ENCODE measurements at regions not wholly inside any gene's neighbourhood (a gene's known extent, or its start where the extent isn't known, plus 50 kb on each side); places are given as distances from the start of the nearest gene placed in this dataset.

DNA sequence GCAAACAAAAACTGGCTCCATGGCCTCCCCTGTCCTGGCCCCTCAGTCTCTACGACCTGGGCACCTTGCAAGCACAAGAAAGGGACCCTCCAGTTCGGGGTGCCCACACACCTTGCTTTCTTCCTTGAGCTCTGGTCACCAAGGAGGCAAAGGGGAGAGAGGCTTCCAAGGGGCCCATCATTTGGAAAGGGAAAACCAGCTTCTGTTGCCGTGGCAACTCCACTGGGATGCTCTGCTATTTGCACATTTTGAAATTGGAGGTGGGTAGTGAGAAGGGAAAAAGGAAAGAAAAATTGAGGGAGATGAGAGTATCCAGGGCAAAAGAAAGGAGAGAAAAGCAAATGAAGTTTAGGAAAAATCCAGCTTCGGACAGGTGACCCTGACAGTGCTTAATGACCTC, 388.4 kb downstream of the SHANK2 start:
- no peak for DNase-seq

DNA sequence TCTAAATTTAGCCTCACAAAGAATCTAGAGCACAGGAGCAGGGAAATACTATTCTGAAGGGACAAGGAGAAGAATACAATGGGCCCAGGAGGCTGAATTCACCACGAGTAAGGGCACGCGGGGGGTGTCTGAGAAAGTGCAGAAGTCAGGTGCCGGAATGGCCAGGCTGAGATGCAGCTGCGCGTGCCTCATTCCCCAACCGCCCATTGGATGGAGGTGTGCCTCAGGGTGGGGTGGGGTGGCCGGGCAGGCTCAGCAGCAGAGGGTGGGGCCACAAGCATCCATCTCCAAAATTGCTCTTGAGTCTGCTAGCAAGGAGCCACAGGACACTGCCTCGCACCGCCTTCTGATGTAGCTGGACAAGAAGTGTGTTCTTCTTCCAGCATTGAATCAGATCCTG, 387.0 kb downstream of the SHANK2 start:
- no peak for DNase-seq

DNA sequence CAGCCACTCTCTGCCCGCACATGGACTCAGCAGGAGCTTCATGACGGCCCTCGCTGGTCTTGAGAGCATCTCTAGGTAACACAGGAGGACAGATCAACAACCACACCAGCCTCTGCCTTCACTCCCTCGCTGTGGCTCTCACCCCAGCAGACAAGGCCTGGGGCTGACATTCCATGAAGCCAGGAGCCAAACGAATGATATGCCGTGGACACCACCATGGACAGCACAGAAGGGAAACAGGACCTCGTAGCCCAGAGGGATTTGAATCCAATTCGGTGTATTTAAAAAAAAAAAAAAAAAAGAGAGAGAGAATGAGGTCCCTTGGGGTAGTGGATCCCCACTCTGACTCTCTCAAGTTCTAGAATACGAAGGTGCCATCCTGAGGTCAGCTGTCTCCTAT, 385.5 kb downstream of the SHANK2 start:
- no peak for DNase-seq

DNA sequence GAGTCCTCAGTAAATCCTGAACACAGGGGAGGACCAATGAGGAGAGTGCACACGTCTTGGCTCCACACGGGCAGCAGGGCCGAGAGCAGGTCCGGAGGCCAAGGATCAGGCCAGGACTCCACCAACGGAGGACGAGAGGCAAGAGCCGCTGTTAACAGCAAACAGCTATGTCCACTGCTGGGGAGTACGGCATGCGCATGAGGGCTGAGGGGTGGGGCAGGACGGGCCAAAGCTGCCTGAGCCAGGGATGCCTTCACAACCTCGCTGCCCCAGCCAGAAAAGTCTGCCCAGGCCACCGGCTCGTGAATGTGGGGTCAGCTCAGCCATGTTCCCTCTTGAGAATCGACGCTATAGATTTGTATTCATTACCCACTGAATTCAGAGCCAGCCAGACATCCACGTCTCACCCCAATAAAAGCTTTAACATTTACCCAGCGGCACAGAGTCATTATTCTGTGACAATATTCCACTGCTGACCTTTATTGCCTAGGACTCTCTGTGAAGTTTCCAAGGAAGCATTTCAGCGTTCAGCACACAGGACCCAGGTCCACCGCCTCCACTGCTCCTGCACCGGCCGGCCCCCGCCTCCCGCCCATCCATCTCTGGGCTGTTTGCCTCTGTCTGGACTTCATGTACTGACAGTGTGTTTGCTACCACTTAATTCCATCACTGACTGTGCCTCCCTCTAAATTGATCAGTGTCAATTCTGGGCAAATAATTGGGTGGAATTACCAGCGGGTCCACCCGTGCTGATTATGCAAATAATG, 384.9 kb downstream of the SHANK2 start:
- DNase-seq, result no peak

DNA sequence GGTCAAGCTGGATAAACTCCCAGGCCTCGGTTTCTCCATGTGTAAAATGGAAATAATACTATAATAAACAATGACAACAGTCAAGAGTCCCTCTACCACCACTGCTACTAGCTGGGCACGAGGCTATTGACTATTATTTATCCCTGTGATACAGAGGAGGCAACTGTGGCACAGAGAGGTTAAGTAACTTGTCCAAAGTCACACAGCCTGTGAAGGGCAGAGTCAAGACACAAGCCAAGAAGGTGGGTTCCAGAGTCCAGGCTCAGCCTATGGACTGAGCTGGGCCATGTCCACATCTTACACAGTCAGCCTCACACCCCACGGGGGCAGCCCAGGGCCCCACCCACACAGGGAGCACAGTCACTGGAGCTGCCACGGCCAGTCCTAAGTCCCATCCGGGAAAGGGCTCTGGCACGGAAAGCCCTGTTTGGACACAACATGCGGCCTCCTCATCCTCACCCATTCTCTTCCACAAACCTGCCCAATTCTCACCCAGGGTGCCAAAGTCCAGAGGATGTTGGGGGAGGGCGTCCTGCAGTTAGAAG, 384.0 kb downstream of the SHANK2 start:
- DNase-seq, result no peak

DNA sequence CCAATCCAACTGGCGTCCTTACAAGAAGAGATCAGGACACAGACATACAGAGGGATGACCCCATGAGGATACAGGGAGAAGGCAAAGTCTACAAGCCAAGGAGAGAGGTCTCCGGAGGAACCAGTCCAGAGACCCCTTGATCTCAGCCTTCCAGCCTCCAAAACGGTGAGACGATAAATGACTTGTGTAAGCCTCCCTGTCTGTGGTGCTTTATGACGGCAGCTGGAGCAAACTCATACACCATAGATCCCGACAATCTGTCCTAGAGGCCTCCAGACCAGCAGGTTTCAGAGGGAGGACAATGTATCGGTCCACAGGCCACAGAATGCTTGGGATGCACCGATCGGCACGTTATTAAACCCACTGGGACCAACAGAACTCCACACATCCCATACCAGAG, 383.3 kb downstream of the SHANK2 start:
- no peak for DNase-seq

GRCh38 chr11:70871881-70872280, 380.5 kb downstream of the SHANK2 start:
- no peak for DNase-seq

DNA sequence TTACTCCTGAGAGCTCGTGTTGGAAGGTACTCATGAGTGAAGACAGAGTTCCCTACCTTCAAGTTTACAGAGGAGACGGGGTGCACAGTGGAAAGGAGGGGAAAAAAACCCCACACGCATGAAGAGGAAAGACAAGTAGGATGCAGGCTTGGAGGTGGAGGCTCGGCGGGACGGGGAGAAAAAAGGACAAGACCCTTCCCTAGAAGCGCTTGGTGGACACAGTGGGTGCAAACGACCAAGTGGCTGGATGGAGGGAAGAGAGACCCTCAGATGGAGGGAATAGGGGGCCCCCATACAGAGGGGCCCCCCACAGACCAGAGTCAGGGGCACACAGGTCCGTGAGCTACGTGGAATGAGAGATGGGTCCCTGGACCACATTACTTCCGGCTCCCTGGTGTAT, 380.1 kb downstream of the SHANK2 start:
- DNase-seq, result no peak

DNA sequence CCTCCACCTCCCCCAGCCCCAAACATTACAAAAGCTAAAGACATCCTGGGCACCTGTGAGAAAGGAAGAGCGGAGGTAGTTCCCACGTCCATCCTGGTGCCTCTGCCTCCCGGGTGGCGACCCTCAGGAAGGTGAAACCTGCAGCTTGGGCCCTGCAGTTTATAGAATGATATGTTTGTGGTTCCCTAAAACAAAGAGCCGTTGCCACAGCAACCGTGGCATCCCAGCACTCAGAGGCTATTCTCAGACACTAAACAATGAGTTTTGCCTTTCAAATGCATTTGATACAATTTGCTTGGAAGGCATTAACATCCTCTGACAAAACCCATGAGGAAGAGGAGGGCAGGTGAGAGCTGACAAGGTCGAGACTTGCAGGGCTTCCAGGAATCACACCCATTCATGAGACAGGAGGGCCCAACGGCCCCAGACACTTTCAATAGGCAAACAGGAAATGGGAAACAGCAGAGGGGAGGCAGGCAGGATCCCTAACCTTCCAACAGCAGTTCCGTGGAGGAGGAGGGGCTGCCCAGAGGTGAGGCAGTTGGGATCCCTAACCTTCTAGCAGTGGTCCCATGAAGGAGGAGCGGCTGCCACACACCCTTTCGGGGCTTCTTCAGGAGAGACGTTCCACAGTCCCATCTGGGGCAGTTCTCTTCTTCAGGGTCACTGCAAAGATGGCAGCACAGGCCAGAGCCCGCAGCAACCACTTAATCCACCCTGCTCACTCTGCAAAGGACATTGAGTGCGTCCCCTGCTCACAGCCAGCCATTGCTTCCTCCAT, 379.2 kb downstream of the SHANK2 start:
- DNase-seq, result no peak

- DNase-seq, result no peak
These were observed 378.5 kb downstream of the SHANK2 start for GRCh38 chr11:70873736-70874412.

GRCh38 chr11:70876685-70877084, 375.7 kb downstream of the SHANK2 start:
- no peak for DNase-seq

- DNase-seq, result no peak
These were observed 375.2 kb downstream of the SHANK2 start for GRCh38 chr11:70877151-70877550.

DNA sequence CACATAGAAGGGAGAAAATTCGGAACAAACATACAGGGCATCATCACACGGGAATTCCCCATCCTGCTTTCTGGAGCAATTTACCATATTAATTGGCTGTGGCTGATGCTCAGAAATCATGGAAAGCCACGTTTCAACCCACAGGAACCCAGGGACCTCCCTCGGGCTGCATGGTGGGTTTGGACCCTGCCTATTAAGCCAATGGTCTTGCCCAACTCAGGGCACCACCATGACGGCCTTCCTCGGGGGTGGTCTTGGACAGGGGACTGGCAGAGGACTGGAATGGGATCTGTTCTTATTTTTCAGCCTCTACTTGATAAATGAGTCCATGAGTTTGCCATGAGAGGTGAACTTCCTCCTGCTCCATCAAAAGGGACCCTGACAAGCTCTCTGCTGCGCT, 374.0 kb downstream of the SHANK2 start:
- no peak for DNase-seq

- no peak for DNase-seq
These were observed 372.6 kb downstream of the SHANK2 start for GRCh38 chr11:70879601-70880285.

DNA sequence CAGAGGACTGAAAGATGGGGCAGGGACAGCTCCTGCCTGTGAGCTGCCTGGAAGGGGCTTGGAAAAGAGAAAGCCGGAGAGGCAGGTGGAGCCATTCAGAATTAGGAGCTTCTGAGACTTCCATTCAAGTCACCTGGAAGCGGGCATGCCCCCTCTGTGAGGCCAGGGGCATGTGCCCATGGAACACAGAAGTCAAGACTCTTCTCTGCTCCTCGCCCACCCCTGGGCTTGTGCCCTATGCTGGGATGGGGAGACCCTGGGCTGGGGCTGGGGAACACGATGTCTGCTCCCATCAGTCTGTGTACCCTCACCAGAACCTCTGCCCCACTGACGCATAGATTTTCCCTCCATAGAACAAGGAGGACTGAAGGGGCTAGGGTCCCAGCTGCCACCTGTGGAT, 372.0 kb downstream of the SHANK2 start:
- DNase-seq, result no peak

DNA sequence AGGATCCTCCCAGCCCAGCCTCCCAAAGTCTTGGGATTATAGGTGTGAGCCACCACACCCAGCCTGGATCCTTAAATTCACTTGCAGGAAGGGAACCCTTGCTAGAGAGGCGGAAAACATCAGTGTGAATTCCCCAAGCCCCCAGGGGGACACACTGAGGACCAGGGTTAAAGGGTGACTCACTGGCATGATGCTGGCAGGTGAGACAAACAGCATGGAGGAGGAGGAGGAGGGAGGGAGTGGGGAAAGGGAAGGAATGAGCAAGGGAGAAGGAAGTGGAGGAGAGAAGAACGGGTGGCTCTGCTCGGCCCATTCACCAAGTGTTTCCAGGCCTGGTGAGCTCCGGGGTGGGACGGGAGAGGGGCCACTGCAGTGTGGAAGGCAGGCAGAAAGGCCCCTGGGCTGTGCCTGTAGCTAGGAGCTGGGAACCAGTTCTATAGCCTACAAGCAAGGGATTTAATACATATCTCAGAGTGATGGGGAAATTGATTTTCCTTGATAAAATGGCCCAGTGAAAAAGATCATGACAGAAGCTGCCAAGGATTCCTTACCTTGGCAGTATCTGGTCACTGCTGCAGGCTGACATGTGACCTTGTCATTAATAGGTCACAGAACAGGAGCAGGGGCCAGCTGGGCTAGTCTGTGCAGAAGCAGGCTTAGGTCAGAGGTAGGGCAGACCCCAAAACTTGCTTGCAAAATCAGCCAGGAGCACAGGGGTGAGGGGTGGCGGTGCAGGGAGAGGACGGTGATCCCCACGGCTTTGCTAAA, 370.2 kb downstream of the SHANK2 start:
- no peak for DNase-seq

DNA sequence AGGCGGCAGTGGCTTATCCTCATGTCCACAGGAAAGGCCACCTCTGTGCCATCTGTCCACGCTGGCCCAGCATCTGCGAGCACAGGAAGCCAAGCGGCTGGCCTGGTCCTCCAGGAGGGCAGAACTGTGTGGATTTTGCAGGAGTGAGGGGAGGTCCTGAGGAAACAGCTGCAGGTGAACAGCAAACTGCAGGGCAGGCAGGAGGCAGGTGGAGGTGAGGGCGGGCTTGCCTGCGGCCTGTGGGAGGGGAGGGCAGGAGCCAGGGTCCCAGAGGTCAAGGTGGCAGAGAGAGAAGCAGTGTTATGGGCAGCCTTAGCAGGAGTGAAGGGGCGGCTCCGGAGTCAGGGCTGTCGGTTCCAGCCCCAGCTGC, 369.7 kb downstream of the SHANK2 start:
- DNase-seq, result no peak

DNA sequence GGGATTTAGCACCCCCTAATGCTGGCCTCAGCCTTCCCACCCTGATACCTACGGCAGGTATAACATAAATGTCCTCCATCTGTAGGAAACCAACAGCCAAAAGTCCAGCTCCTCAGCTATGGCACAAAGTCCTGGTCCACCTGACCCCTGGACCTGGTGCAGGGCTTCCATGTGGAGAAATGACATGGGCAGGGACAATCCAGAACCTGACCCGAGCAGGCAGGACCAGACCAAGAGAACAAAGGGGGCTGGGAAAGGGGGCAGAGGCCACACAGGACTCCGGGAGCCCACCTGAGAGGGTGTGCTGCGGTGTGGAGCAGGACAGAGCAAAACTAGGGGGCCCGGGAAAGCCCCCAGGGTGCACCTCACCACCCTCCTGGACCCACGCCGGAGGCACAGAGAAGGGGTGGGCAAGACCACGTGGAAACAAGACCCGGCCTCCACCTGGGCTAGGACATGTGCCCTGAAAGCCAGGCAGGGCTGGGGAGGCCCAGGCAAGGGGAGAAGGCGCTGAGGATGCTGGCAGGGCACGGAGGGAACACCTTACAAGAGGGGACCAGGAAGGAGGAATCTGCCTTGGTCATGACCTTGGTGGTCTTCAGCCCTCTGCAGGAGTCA, 368.9 kb downstream of the SHANK2 start:
- no peak for DNase-seq

- no peak for DNase-seq
These were observed 368.3 kb downstream of the SHANK2 start for GRCh38 chr11:70883973-70884623.

DNA sequence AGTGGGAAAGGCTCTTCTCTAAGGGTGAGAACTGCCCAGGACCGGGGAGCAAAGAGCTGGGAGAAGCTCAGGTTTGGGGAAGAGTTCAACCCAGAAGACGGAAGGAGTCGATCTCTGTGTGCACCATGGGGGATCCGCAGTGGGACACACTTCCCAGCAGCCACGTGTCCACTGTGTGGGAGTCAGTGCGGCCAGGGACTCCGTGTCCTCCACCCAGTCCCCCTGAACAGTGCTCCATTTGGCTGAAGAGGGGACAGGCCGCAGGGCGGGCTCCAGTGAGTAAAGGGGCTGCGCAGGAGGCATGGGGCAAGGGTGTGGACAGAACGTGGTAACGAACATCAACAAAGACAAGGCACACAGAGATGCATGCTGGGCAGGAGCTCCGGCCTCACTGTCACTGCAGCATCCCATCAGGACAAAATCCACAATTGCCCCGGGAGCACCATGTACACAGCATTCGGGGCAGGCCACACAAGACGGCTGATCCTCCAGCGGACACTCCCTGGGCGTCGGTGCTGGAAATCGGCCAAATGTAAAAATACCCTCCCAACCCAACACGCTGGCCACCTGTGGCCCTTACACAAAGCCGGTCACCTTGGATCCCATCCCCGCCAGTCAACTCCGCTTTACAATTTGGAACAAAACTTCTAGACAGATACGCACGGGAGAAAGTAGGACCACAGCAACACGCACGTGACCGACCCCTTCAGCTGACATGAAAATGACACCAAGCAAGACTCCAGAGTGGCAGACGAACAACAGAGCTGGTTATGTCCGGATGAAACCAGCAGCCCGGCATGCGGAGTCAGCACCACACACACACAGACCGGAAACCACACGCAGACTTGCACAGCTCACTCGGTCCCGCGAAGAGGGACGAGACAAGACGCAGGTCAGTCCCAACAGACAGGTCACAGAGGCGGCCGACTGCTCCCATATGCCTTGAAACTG, 366.8 kb downstream of the SHANK2 start:
- no peak for DNase-seq

All from Kasumi-1 (cell line).